Esophagus squamous epithelium (tissue), 5 donors: ENCODE measurements at regions not wholly inside any gene's neighbourhood (a gene's known extent, or its start where the extent isn't known, plus 50 kb on each side); places are given as distances from the start of the nearest gene placed in this dataset.

ENCODE experiments used
- DNase-seq: peaks from one replicate; lab custom pipeline; 2025; lab: John Stamatoyannopoulos, UW
- H3K27ac ChIP-seq, 4 donors: fragments of 200-600 bp; sonication (generic); one replicate each; pipeline ENCODE4 v1.5.1; 2016 to 2019; ENCODE audit warnings: mild to moderate bottlenecking in 1 of 4
- H3K27me3 ChIP-seq, 4 donors: fragments of 200-600 bp; sonication (generic); 1 replicate in 3 of 4; 2 replicates in 1 of 4; pipeline versions ENCODE4 v1.5.1 to v1.6.0; 2017 to 2021; ENCODE audit warnings: antibody characterized with exemption in 1 of 4
- H3K36me3 ChIP-seq, 3 donors: fragments of 200-600 bp; sonication (generic); one replicate each; pipeline ENCODE4 v1.5.1; 2016 to 2019
- H3K4me1 ChIP-seq, 3 donors: fragments of 200-600 bp; sonication (generic); one replicate each; pipeline ENCODE4 v1.5.1; 2017 to 2019
- H3K4me3 ChIP-seq, 4 donors: fragments of 200-600 bp; sonication (generic); 1 replicate in 3 of 4; 2 replicates in 1 of 4; pipeline ENCODE4 v1.5.1; 2016 to 2019; ENCODE audit warnings: mild to moderate bottlenecking in 2 of 4, moderate library complexity in 1 of 4
- H3K9me3 ChIP-seq, 3 donors: fragments of 200-600 bp; sonication (generic); one replicate each; pipeline ENCODE4 v1.5.1; 2016 to 2019
- POLR2A ChIP-seq, 4 donors: fragments of 450-650 bp; IDR thresholded peaks; one replicate each; pipeline ENCODE4 v1.6.1; 2017; ENCODE audit warnings: antibody characterized with exemption in 4 of 4, mild to moderate bottlenecking in 4 of 4, moderate library complexity in 3 of 4
- WGBS, 2 donors: methylation state at CpG; one replicate each; pipeline ENCODE4 v1.1.5; 2018; 5-methylcytosine and 5-hydroxymethylcytosine counted together
- intact Hi-C: fragments of 100-400 bp; cut with DNase I; formaldehyde crosslinking; loops from one replicate; pipeline ENCODE4 v1.15.0; 2022
- TF ChIP-seq, protein P1 (sequence below), 6 experiments: fragments of 450-650 bp in 4 of 6; fragments of 200-600 bp in 2 of 6; sonication (generic) in 2 of 6; IDR thresholded peaks; one replicate each; pipeline ENCODE4 v1.5.1; 2016 to 2019; ENCODE audit warnings: antibody characterized with exemption in 6 of 6, mild to moderate bottlenecking in 4 of 6, moderate library complexity in 4 of 6
- donor health status: DM: yes; HTN: yes; CAD: no.

DNA sequence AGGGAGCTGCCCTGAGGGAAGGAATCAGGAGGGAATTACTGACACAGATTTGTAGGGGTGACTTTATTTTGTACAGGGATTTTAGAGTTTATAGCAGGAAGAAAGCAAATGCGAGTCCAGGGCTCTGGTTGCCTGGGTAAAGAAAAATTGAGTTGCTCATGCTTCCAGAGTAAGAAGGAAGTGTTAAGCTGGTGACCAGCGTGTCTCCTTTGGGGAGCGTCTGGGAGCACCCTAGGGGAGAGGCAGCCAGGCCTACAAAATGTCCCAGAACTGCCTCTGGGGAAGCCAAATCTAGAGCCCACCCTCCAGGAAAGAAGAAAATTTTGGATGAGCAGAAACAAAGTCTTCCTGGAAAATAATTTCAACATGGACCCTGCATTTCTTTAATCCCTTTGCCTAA is 147.0 kb downstream of the VAPA start:
- H3K4me3 ChIP-seq: no peak overlapping the region
- TF ChIP-seq POLR2A (IDR thresholded peaks at IDR 0.05): no peak
- TF ChIP-seq, protein P1, sequence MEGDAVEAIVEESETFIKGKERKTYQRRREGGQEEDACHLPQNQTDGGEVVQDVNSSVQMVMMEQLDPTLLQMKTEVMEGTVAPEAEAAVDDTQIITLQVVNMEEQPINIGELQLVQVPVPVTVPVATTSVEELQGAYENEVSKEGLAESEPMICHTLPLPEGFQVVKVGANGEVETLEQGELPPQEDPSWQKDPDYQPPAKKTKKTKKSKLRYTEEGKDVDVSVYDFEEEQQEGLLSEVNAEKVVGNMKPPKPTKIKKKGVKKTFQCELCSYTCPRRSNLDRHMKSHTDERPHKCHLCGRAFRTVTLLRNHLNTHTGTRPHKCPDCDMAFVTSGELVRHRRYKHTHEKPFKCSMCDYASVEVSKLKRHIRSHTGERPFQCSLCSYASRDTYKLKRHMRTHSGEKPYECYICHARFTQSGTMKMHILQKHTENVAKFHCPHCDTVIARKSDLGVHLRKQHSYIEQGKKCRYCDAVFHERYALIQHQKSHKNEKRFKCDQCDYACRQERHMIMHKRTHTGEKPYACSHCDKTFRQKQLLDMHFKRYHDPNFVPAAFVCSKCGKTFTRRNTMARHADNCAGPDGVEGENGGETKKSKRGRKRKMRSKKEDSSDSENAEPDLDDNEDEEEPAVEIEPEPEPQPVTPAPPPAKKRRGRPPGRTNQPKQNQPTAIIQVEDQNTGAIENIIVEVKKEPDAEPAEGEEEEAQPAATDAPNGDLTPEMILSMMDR (IDR thresholded peaks at IDR 0.05): no peak
- peaks cover 18 to 60% (median 55%) of the 10 kb centered on the region in 3 donors for H3K4me1 ChIP-seq
- peak overlapping the region in 3 of 4 donors; percentile 56 to 76 (median 61) for H3K27ac ChIP-seq
- no peak for DNase-seq
- intact Hi-C loops: no loop called here
- H3K36me3 ChIP-seq: no peaks in the 10 kb centered on the region
- H3K27me3 ChIP-seq: no peaks in the 10 kb centered on the region
- no peaks in the 10 kb centered on the region for H3K9me3 ChIP-seq
- WGBS, 2 donors: 86 to 89% methylated on average over 3 of the region's 3 CpGs

DNA sequence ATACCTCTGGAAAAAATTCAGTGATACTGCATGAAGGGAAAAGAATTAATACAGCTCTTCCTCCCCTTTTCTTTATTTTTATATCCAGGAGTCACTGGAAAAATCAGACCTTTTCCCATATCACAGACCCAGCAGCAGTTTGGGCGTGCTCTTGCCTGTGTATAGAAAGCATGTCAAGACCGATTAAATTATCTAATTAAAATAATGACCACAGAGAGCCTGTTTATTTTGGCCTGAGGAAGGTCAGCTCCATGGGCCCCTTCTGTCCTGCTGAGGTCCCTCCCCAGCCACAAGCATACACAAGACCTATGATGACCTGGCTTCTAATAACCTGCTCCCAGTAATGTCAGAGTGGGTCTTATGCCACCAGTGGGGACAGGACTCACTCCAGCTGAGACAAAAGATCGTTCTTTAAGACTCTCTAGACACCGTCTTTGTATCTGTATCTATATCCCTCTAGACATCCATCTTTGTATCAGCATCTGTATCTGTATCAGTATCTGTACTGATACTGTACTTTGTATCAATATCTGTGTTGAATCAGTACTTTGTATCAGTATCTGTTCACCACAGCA is 147.8 kb downstream of the VAPA start:
- H3K36me3 ChIP-seq: no peaks in the 10 kb centered on the region
- intact Hi-C loops: no loop called here
- H3K4me1 ChIP-seq: peaks cover 18 to 60% (median 53%) of the 10 kb centered on the region in 3 donors
- 49 to 57% methylated on average over 4 of the region's 4 CpGs for WGBS, 2 donors
- H3K27ac ChIP-seq: peak overlapping the region in 3 of 4 donors; percentile 56 to 76 (median 61)
- no peaks in the 10 kb centered on the region for H3K9me3 ChIP-seq
- no peak for TF ChIP-seq POLR2A (IDR thresholded peaks at IDR 0.05)
- TF ChIP-seq, protein P1 (IDR thresholded peaks at IDR 0.05): no peak
- H3K4me3 ChIP-seq: no peak overlapping the region
- H3K27me3 ChIP-seq: no peaks in the 10 kb centered on the region
- DNase-seq: no peak

DNA sequence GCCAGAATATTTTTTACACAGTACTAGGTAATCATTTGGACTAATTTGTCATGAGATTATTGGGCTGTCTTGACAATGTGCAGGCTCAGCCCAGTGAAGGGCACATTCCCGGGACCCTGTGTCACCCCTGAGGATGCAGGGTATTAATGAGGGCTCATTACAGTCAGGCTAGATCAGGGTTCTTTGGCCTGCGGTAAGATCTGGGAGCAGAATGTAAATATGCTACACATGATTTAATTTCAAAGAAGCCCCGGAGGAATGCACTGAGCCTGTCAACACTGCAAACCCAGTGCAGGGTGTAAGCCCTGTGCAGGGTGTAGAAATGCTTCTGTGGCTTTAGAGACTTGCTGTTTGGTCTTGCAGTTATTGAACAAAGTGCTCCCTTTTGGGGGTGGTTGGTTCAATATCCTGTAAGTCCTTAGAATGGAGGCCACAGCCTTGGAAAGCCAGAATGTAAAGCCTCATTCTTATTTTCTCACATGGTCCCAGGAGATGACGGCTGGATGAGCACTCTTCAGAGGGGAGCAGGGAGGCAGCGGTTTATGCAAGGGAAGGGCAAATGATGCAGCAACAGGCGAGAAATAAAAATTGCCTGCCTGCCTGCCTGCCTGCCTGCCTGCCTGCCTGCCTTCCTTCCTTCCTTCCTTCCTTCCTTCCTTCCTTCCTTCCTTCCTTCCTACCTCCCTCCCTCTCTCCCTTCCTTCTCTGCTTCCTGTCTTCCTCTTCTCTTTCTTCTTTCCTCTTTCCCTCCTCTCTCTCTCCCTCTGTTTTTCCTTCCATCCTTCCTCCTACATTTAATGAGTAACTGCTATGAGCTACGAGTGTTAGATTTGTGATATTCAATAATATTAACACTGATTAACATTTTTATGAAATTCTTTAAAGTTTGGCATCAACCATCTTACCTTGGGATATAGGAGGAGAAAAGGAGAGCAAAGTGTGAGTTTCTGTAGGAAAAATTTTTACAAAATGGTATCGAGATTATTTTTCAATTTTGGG is 148.8 kb downstream of the VAPA start:
- intact Hi-C loops: no loop called here
- Histone ChIP-seq H3K9me3 (no peaks in the 10 kb centered on the region), H3K36me3 (no peaks in the 10 kb centered on the region), H3K4me3 (no peak overlapping the region), H3K27ac (peak overlapping the region in 2 of 4 donors; percentile 9 to 76), H3K27me3 (no peaks in the 10 kb centered on the region), H3K4me1 (peaks cover 11 to 51% (median 43%) of the 10 kb centered on the region in 3 donors)
- no peak for DNase-seq
- 41 to 47% methylated on average over 7 to 8 of the region's 8 CpGs for WGBS, 2 donors
- no peak for TF ChIP-seq POLR2A (IDR thresholded peaks at IDR 0.05)

DNA sequence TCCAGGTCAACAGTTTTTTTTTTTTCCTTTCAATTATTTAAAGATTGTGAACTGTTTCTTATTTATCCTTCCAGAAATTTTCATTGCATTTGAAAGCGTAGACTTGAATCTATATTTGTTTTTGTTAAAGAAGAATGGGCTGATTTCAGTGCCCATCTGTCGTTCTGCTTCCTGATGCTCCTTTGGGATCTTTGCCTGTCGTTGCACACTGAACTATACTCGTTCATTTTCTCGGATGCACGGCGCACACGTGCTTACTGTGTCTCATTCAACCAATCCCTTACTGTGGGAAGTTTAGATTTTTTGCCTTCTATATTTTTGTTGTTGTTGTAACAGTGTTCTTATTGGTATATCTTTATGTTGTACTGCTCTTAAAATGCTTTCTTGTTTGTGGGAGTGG is 149.7 kb downstream of the VAPA start:
- Histone ChIP-seq H3K27me3 (no peaks in the 10 kb centered on the region), H3K9me3 (no peaks in the 10 kb centered on the region), H3K27ac (no peak overlapping the region), H3K36me3 (no peaks in the 10 kb centered on the region), H3K4me3 (no peak overlapping the region), H3K4me1 (peaks cover 4 to 47% (median 34%) of the 10 kb centered on the region in 3 donors)
- TF ChIP-seq, protein P1 (IDR thresholded peaks at IDR 0.05): no peak
- no peak for TF ChIP-seq POLR2A (IDR thresholded peaks at IDR 0.05)
- 90% methylated on average over 8 of the region's 8 CpGs for WGBS, 2 donors
- no peak for DNase-seq
- intact Hi-C loops: no loop called here

- TF ChIP-seq, protein P1 (IDR thresholded peaks at IDR 0.05): no peak
- TF ChIP-seq POLR2A (IDR thresholded peaks at IDR 0.05): no peak
- H3K9me3 ChIP-seq: no peaks in the 10 kb centered on the region
- DNase-seq: no peak
- H3K4me3 ChIP-seq: no peak overlapping the region
- 88 to 92% methylated on average over 2 to 3 of the region's 3 CpGs for WGBS, 2 donors
- no peaks in the 10 kb centered on the region for H3K27me3 ChIP-seq
- intact Hi-C loops: no loop called here
- H3K4me1 ChIP-seq: peaks cover 0 to 43% (median 27%) of the 10 kb centered on the region in 3 donors
- H3K27ac ChIP-seq: no peak overlapping the region
- no peaks in the 10 kb centered on the region for H3K36me3 ChIP-seq
Measured at GRCh38 chr18:10064267-10064666, 150.5 kb downstream of the VAPA start.
